ENCODE measurements at regions not wholly inside any gene's neighbourhood (a gene's known extent, or its start where the extent isn't known, plus 50 kb on each side); places are given as distances from the start of the nearest gene placed in this dataset.

DNA sequence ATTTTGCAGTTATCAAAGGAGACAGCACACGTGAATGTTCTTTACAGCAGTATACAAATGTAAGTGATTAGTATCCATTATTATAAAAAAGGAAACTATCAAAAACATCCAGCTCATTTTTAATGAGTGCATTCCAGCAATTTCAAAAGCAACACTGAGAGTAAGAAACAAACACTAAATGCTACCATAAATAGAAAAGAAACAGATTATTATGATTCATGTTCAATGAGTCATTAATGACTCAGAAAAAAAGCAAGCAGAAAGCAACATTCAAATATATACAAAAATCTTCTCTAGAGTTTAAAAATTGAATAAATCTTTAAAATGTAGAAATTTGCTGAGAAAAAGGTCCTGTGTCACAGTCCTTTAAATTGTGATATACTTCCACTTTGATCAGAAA lies 346.5 kb upstream of the FMR1 start:
- no peaks in the 10 kb centered on the region for H3K27me3 ChIP-seq (ENCODE audit: insufficient read depth, low read depth, low read length)
- H3K4me2 ChIP-seq (ENCODE audit: low read length), result no peak overlapping the region
- H2AFZ ChIP-seq (ENCODE audit: low read depth, low read length), result no peak overlapping the region
- no peak overlapping the region for H3K4me3 ChIP-seq (ENCODE audit: low read length)
- H3K9ac ChIP-seq (ENCODE audit: low read length), result no peak overlapping the region
- no peaks in the 10 kb centered on the region for H3K9me3 ChIP-seq (ENCODE audit: low read length)
- no peaks in the 10 kb centered on the region for H3K9me2 ChIP-seq (ENCODE audit: insufficient read depth, low read length)
- TF ChIP-seq, protein P1, sequence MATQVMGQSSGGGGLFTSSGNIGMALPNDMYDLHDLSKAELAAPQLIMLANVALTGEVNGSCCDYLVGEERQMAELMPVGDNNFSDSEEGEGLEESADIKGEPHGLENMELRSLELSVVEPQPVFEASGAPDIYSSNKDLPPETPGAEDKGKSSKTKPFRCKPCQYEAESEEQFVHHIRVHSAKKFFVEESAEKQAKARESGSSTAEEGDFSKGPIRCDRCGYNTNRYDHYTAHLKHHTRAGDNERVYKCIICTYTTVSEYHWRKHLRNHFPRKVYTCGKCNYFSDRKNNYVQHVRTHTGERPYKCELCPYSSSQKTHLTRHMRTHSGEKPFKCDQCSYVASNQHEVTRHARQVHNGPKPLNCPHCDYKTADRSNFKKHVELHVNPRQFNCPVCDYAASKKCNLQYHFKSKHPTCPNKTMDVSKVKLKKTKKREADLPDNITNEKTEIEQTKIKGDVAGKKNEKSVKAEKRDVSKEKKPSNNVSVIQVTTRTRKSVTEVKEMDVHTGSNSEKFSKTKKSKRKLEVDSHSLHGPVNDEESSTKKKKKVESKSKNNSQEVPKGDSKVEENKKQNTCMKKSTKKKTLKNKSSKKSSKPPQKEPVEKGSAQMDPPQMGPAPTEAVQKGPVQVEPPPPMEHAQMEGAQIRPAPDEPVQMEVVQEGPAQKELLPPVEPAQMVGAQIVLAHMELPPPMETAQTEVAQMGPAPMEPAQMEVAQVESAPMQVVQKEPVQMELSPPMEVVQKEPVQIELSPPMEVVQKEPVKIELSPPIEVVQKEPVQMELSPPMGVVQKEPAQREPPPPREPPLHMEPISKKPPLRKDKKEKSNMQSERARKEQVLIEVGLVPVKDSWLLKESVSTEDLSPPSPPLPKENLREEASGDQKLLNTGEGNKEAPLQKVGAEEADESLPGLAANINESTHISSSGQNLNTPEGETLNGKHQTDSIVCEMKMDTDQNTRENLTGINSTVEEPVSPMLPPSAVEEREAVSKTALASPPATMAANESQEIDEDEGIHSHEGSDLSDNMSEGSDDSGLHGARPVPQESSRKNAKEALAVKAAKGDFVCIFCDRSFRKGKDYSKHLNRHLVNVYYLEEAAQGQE (IDR thresholded peaks at IDR 0.05; ENCODE audit: borderline replicate concordance), result no peak
- TF ChIP-seq, protein P2, sequence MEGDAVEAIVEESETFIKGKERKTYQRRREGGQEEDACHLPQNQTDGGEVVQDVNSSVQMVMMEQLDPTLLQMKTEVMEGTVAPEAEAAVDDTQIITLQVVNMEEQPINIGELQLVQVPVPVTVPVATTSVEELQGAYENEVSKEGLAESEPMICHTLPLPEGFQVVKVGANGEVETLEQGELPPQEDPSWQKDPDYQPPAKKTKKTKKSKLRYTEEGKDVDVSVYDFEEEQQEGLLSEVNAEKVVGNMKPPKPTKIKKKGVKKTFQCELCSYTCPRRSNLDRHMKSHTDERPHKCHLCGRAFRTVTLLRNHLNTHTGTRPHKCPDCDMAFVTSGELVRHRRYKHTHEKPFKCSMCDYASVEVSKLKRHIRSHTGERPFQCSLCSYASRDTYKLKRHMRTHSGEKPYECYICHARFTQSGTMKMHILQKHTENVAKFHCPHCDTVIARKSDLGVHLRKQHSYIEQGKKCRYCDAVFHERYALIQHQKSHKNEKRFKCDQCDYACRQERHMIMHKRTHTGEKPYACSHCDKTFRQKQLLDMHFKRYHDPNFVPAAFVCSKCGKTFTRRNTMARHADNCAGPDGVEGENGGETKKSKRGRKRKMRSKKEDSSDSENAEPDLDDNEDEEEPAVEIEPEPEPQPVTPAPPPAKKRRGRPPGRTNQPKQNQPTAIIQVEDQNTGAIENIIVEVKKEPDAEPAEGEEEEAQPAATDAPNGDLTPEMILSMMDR (IDR thresholded peaks at IDR 0.05; ENCODE audit: poor library complexity, severe bottlenecking), result no peak
- TF ChIP-seq EZH2 (IDR thresholded peaks at IDR 0.05; ENCODE audit: borderline replicate concordance, insufficient read depth, low read length, poor library complexity, severe bottlenecking) (no peak), POLR2AphosphoS5 (IDR thresholded peaks at IDR 0.05) (no peak), MXI1 (conservative IDR thresholded peaks at IDR 0.05; ENCODE audit: poor library complexity, severe bottlenecking) (no peak), TAF1 (IDR thresholded peaks at IDR 0.05; ENCODE audit: low read depth) (no peak), SMC3 (conservative IDR thresholded peaks at IDR 0.05; ENCODE audit: poor library complexity) (no peak), EP300 (conservative IDR thresholded peaks at IDR 0.05; ENCODE audit: poor library complexity, severe bottlenecking) (no peak), RAD21 (conservative IDR thresholded peaks at IDR 0.05) (no peak)
- H3K79me2 ChIP-seq (replicated peaks; ENCODE audit: insufficient read depth, low read length), result no peaks in the 10 kb centered on the region
- no peak overlapping the region for H3K27ac ChIP-seq (ENCODE audit: low read length)
- H3F3A ChIP-seq (ENCODE audit: insufficient read depth, low read length, poor library complexity, severe bottlenecking), result no peaks in the 10 kb centered on the region
- no peaks in the 10 kb centered on the region for H3K36me3 ChIP-seq (ENCODE audit: insufficient read depth, low read length)
- H4K20me1 ChIP-seq (ENCODE audit: insufficient read depth), result no peaks in the 10 kb centered on the region

DNA sequence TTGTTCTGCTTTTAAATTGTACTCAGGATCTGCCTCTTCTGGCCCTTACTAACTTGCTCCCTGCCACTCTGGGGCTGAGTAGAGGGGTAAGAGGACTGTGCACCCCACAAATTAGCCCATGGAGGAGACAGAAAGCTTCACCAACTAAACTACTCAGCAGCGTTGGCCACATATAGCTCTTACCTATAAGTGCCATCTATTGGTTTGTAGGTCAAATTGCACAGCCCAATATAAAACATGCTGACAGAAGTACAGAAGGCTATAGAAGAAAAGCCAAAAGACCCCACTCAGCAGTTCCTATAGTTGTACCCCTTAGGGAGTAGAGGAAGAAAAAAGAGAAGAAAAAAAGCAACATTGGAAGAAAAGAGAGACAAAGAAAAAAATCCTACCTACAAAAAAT lies 341.2 kb upstream of the FMR1 start:
- Histone ChIP-seq H4K20me1 (ENCODE audit: insufficient read depth) (no peaks in the 10 kb centered on the region), H3K4me3 (ENCODE audit: low read length) (no peak overlapping the region), H3K9me3 (ENCODE audit: low read length) (no peaks in the 10 kb centered on the region), H3K79me2 (replicated peaks; ENCODE audit: insufficient read depth, low read length) (no peaks in the 10 kb centered on the region), H3K27me3 (ENCODE audit: insufficient read depth, low read depth, low read length) (no peaks in the 10 kb centered on the region), H3K36me3 (ENCODE audit: insufficient read depth, low read length) (no peaks in the 10 kb centered on the region), H2AFZ (ENCODE audit: low read depth, low read length) (no peak overlapping the region), H3K27ac (ENCODE audit: low read length) (no peak overlapping the region), H3K9ac (ENCODE audit: low read length) (no peak overlapping the region), H3K4me2 (ENCODE audit: low read length) (no peak overlapping the region), H3K9me2 (ENCODE audit: insufficient read depth, low read length) (no peaks in the 10 kb centered on the region), H3F3A (ENCODE audit: insufficient read depth, low read length, poor library complexity, severe bottlenecking) (no peaks in the 10 kb centered on the region)
- no peak for TF ChIP-seq MXI1 (conservative IDR thresholded peaks at IDR 0.05; ENCODE audit: poor library complexity, severe bottlenecking)
- TF ChIP-seq POLR2AphosphoS5 (IDR thresholded peaks at IDR 0.05), result no peak
- TF ChIP-seq RAD21 (conservative IDR thresholded peaks at IDR 0.05), result peak; percentile 50
- TF ChIP-seq, protein P1 (IDR thresholded peaks at IDR 0.05; ENCODE audit: borderline replicate concordance), result no peak
- peak; percentile 26 for TF ChIP-seq SMC3 (conservative IDR thresholded peaks at IDR 0.05; ENCODE audit: poor library complexity)
- TF ChIP-seq, protein P2 (IDR thresholded peaks at IDR 0.05; ENCODE audit: poor library complexity, severe bottlenecking), result peak; percentile 43
- TF ChIP-seq EP300 (conservative IDR thresholded peaks at IDR 0.05; ENCODE audit: poor library complexity, severe bottlenecking), result no peak
- no peak for TF ChIP-seq TAF1 (IDR thresholded peaks at IDR 0.05; ENCODE audit: low read depth)
- no peak for TF ChIP-seq EZH2 (IDR thresholded peaks at IDR 0.05; ENCODE audit: borderline replicate concordance, insufficient read depth, low read length, poor library complexity, severe bottlenecking)

Data from neural cell (in vitro differentiated cells).